ENCODE measurements at regions not wholly inside any gene's neighbourhood (a gene's known extent, or its start where the extent isn't known, plus 50 kb on each side); places are given as distances from the start of the nearest gene placed in this dataset.

DNA sequence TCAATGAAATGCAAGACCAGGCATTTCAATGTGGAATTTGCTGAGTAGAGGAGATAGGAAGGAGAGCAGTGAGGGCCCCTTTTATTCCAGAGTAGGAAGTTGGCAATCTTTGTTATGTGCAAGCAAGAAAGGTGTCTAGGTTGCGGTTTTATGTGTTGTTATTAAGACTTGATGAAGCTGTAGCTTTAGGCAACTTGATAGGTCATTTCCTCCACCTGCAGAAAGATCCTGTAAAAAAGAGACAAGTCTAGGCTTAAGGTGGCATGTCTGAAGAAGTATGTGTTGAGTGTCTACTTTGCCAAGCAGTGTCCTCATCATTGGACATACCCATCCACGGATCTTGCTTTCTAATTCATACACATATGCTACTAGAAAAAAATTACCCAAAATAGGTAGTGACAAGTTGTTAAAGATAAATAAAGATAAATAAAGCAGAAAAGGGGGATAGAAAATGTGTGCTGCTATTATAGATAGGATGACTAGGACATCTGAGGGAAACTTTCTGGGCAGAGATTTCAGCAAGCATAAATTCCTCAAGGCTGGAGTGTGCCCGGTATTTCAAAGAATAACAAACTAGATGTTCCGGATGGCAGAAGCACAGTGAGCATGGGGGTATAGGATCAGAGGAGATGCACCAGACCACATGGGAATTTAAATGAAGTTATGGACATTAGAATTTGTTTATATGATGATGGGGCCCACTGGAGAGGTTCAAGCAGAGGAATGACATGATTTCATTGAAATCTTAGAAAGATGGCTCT, 335.0 kb downstream of the TGFB2 start:
- no peak for DNase-seq

DNA sequence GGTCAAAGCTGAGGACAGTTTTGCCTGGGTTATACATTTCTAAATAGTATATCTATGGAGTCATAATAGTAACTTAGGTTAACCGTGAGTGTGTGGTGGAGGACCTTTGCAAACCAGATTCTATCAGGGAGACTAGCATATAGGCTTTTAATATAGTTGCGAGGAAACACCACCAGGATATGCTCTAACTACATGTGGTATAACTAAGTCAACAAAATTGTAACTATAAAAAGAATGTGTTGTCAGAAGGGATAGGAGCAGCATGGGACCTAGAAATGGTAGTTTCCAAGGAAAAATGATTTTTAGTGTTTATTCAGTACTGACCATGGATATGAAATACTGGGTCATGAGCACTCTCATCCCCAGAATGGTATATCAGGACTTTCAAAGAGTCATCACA, 338.1 kb downstream of the TGFB2 start:
- DNase-seq: no peak

- DNase-seq: peak; percentile 48 to 55
Observed at GRCh38 chr1:218686258-218686657, 341.1 kb downstream of the TGFB2 start.

DNA sequence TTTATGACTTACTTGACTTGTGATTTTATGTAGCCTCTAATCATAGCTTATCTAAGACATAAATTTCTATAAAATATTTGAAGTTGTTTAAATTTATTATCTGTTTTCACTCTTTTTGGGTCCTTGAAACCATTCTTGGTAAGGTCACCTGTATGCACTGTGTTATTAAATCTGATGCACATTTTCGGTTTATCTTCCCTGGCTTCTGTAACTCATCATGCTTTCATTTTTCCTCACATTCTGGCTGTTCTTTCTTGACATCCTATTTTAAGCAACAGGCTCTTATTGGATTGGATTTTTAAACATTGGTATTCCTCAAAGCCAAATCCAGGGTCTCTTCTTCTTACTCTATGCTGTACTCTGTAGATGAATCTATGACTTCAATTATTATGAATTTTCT, 341.6 kb downstream of the TGFB2 start:
- DNase-seq: no peak

DNA sequence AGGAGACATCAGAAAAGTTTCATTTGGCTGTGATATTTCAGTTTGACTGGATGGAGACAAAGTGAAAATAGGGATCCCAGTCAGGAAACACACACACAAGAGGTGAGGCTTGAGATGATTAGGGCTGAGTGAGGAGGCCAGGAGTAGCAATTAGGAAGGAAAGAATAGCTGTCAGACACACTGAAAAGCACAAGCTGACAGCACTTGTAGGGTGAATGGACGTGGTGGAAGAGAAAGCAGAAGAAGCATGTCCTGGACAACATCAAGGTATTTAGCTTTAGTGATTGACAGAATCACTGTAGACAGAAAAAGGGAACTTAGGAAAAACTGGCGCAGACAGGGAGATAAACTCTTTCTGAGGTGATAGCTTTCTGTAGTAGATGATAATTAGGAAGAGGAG, 347.7 kb downstream of the TGFB2 start:
- no peak for DNase-seq

DNA sequence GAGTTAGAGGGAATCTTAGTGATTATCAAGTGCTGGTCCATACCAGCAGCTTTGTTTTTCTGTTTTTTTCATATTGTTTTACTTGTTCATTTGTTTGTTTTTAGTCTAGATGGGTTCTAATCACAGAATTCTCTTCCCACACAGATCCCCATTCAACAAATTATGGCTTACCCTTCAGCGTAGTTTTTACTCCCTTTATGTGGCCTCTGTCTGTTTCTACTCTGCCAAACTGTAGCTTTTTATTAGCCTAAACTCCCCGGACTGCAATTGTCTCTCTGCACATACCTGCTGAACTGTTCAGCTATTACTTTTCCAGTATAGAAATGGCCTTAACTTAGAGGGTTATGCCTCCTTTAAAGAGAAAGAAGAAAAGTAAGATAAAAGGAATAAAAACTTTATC, 348.5 kb downstream of the TGFB2 start:
- no peak for DNase-seq

DNA sequence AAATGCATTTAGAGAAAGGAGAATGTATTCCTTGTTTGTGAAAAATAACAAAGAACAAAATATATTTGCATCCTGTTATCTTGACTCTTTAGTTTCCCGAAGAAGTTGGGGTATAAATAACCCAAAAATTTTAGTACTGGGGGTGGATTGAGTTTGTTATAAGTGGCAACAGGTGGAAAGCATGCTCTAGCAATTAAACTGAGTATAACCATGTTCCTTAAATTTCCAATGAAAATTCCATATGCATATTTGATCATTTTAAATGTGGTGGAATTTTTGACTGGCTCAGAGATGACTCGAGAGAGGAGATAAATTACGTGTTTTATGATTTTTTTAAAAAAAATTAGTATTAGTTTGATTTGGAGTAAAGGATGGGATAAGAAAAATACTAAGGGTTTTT, 348.9 kb downstream of the TGFB2 start:
- no peak for DNase-seq

DNA sequence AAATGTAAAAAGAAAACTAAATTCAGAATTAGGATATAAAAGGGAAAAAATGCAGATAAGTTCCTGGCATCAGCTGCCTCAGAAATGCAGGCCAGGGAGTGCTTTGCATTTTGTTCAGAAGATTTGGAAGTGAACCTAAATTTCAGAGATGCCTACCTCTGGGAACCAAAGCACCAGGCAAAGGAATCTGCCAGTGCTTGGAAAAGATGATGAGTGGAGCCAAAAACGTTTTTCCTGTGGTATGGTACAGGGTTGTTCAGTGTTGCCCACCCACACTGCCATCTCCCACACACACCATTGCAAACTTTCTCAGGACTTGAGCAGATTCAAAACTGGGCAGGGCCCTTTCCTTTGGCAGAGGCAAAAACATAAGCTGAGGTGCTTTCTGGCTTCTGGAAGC, 349.5 kb downstream of the TGFB2 start:
- DNase-seq: no peak

DNA sequence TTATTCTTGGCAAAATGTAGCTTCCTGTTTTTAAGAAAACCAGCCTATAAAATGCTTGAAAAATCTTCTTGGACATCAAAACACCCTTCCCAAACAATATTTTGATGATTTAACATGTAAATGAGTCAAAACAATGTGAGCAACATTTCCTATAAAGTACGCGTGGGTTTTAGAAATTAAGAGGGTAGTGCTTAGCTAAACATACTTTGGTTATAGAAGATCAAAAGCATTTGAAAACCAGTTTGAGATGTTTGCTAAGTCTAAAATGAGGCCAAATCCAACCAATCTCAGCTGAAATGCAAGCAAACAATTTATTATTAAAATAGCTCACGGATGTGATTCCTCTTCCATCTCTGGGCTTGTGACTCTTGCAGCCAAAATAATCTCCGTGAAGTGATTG, 350.4 kb downstream of the TGFB2 start:
- no peak for DNase-seq

DNA sequence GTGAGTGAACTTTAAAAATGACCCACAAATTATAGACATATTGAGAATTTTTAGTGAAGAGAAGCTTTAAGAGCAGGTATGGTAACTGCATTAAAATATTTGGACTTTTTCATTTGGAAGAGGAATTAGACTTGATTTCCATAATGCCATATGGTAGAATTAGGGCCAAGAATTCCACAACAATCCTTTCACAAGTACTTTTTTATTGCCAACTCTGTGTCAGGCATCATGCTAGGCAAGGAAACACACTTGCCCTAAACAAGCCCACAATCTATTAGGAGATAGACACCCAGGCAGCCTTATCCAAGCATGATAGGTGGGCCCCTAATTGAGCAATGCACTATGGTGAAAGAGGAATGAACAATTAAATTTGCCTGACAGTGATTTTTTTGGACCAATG, 353.0 kb downstream of the TGFB2 start:
- no peak for DNase-seq

DNA sequence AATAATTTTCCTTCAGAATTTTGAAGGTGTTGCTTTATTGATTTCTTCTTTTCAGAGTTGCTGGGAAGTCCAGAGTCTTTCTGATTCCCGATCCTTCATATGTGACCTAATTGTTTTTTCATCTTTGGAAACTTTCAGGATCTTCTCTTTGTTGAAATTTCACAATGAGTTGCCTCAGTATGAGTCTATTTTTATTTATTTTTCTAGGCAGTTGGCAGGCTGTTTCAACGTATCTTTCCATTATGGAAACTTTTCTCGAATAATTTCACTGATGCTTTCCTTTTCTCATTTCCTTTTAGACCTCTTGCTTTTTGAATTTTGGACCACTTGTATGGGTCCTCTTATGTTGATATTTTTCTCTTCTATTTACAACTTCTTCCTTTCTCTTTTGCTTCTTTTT, 354.3 kb downstream of the TGFB2 start:
- no peak for DNase-seq

- DNase-seq: no peak
Observed at GRCh38 chr1:218699865-218700264, 354.7 kb downstream of the TGFB2 start.

DNA sequence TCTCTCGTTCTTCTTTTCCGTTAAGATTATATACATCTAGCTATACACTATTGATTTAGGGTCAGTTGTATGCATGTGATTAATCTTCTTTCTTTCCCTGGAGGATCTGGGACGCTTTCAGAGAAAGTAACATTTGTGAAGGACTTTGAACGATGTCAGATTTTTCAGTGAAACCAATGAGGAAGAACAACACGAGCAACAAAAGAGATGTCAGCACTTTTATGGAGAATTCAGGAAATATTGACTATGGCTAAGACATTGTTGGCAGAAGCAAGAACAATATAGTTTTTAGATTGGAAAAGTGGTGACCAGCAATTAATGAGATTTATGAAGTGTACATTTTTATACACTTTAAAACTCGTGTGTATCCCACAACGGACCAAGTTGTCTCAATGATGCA, 355.5 kb downstream of the TGFB2 start:
- no peak for DNase-seq

- no peak for DNase-seq
Observed at GRCh38 chr1:218701131-218701530, 356.0 kb downstream of the TGFB2 start.

DNA sequence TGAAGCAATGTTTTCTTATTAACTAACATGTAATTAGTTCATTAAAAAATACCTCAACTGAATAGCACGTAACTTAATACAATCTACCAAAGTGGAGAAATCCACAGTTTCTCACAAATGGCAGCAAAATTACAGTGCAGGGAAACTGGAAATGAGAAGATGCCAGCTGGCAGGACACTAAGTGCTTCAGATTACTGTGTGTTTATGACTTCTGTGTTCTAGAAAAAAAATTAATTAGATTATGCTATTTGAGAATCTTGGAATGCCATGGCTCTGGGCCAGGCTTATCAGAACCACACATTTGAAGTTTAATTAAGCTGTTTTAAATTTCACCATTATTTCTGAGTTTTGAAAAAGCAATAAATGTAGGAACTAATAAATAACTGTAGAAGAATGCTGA, 357.6 kb downstream of the TGFB2 start:
- peak in 1 of 2 donors; percentile 45 for DNase-seq

- no peak for DNase-seq
Observed at GRCh38 chr1:218703836-218704235, 358.7 kb downstream of the TGFB2 start.

DNA sequence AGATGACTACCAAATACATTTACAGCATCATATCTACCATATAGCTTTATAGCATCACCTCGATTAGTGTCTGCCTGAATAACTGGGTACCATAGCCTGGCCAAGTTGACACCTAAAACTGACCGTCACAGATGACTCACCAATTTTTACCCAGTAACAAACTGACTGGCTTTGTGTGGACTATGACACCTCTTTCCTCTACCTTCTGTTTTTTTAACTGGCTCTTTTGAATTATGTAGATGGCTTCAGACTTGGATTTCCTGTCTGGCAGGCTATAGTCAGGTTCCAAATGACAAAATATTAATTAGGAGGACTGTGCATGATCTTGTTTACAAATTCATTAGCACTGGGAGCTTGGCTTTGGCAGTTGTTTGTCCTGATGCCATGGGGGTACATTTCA, 360.3 kb downstream of the TGFB2 start:
- no peak for DNase-seq

DNA sequence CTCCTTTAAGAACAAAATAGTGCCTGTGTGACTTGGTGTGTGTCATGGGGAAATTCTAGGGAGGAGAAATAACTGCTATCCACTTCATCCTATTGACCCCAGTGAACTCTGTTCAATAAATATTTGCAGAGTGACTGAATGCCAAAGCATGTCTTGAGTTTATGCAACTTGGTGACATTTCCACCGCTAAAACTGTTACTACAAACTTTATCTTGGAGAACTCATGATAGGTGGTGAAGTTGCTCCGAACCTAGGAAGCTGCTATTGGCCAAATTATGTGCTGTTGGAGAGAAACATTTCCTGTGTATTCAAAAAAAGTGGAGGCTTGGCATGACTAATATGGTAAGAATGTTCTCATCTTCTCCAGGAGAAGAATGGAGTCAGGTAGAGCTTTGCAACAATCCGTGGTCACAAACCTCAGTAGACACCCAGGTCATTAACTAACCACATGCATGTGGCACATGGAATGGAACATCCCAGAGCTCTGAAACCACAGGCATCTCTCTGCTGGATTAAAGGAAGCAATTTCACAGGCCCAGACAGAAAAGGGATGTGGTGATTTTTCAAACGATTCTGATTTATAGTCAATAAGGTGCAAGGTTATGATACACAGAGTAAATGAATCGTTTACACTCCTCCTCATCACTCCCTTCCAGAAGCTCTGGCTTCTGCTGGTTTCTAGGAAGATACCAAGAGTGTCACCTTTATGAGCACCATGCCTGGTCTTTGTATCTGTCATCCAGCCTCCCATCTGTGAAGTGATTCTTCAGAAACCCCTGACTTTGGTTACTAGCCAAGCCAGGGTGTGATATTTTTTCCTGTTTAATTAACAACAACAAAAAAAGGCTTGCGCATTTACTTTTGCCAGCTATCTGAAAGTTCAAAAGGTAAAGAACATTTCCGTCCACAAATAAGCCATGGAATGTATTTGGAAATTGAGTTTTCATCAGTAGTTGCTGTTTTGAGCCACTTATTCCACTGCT, 361.1 kb downstream of the TGFB2 start:
- no peak for DNase-seq

DNA sequence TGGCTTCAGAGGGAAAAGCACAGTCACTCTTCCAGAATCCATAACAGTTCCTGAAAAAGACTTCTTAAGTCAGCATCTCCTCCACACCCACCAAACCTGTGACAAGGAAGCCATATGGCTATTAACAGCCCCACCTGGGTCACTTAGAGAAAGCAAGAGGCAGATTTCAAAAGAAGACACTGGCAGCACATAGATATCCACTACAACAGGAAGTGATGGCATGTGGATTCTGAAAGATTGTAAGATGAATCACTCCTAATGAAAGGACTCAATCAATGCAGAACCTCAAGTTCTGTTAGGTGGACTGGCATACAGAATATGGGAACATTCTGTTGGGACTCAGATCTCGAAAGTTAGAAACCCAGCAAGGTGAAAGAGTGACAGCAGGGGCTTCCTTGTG, 365.9 kb downstream of the TGFB2 start:
- DNase-seq: no peak

DNA sequence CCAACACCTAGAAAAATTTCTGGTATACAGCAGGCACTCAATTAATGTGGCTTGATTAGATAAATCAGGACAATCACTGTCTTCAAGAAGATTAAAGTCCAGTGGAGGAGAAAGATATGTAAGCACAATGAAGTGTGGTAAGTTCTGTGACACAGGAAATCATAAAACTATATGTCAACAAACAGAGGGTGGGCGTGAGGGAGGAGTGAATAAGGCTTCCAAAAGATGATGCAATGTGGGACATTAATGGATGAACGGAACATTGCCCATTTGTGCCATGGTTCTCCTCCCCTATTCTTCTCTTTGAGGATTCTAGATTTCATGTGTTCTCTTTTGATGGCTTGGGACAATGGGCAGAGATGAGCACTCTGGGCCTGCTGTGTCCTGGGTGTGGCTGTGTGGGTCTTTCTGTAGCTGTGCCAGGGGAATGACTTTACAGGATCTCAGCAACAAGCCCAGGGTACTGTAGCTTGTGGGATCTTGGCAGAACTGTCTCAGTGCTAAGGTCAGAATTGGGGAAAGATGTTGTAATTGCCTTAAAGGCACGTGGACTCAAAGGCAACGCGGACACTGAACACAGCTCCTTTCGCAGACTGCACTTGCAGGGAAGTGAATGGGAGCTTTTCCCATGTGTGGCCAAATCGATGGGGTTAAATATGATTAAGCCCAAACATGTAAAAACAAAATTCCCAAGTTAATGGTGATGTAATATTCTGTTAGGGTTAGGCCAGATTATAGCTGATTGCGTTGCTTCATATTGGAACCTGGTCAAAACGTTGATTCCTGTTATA, 366.9 kb downstream of the TGFB2 start:
- no peak for DNase-seq

- no peak for DNase-seq
Observed at GRCh38 chr1:218712677-218713076, 367.5 kb downstream of the TGFB2 start.

- no peak for DNase-seq
Observed at GRCh38 chr1:218715961-218716669, 371.0 kb downstream of the TGFB2 start.

All from right lung (tissue), 2 donors.